ENCODE measurements at regions not wholly inside any gene's neighbourhood (a gene's known extent, or its start where the extent isn't known, plus 50 kb on each side); places are given as distances from the start of the nearest gene placed in this dataset.
A peak's percentile ranks its signal among the peaks of the same experiment; 100 is the strongest.
"Not testable (repeated sequence)": the region's sequence is repeated elsewhere in the genome, so short reads cannot be mapped to it uniquely, and the experiment has no call there.

GRCh38 chr2:136342138-136342537 lies 224.2 kb upstream of the CXCR4 start:
- peaks cover 0 to 2% (median 0%) of the 10 kb centered on the region in 3 donors for H3K4me1 Mint-ChIP-seq
- no peaks in the 10 kb centered on the region for H3K36me3 Mint-ChIP-seq
- peak overlapping the region in 1 of 3 donors; percentile 25 for H3K27ac Mint-ChIP-seq
- H3K27me3 Mint-ChIP-seq, result no peaks in the 10 kb centered on the region
- H3K4me3 Mint-ChIP-seq, result no peak overlapping the region
- H3K9me3 Mint-ChIP-seq, result peaks cover 0 to 9% (median 3%) of the 10 kb centered on the region in 3 donors

GRCh38 chr2:136334967-136335366 lies 217.0 kb upstream of the CXCR4 start:
- Mint-ChIP-seq H3K4me1 (peaks cover 0 to 2% (median 0%) of the 10 kb centered on the region in 3 donors), H3K4me3 (no peak overlapping the region), H3K27me3 (peaks cover 3% of the 10 kb centered on the region), H3K9me3 (peaks cover 1 to 9% (median 3%) of the 10 kb centered on the region in 3 donors), H3K36me3 (peaks cover 5% of the 10 kb centered on the region), H3K27ac (no peak overlapping the region)

DNA sequence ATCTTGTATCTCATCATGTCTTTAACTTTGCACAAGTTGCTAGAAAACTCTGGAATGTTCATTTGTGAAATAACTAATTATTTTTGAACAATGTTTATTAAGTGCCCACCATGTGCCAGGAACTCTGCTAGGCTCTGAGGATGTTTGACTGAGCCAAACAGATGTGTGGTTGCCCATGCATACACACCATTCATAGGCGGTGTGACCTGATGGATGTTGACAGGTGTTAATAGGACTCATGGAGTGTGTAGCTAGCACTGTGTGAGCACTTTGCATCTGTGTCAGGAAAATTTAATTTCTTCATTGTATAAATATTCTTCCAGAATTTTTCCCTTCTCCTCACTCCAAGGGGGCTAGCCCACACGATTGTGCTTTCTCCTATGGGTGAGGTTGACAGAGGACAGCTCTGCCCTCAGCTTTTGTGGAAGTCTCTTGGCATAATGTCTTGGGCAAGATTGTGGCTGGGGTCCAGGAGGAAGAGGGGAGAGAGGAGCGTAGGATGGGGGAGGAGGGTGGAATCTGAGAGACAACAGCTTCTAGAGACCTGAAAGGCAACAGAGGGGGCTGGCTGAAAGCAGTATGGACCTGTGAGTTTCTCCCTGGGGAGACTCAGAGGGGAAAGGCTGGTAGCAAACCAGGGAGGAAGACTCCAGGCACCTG lies 214.6 kb upstream of the CXCR4 start:
- H3K27ac Mint-ChIP-seq, result peak overlapping the region in 1 of 3 donors; percentile 32
- H3K9me3 Mint-ChIP-seq, result peaks cover 0 to 1% (median 0%) of the 10 kb centered on the region in 3 donors
- H3K4me1 Mint-ChIP-seq, result peaks cover 4 to 11% (median 6%) of the 10 kb centered on the region in 3 donors
- H3K4me3 Mint-ChIP-seq, result no peak overlapping the region
- H3K27me3 Mint-ChIP-seq, result peaks cover 3% of the 10 kb centered on the region
- H3K36me3 Mint-ChIP-seq, result peaks cover 5% of the 10 kb centered on the region

GRCh38 chr2:136331226-136331625 lies 213.3 kb upstream of the CXCR4 start:
- Mint-ChIP-seq H3K36me3 (peaks cover 5% of the 10 kb centered on the region), H3K4me1 (peaks cover 14 to 20% (median 18%) of the 10 kb centered on the region in 3 donors), H3K27ac (no peak overlapping the region), H3K4me3 (no peak overlapping the region), H3K27me3 (peaks cover 3% of the 10 kb centered on the region), H3K9me3 (peaks cover 0 to 1% (median 0%) of the 10 kb centered on the region in 3 donors)

DNA sequence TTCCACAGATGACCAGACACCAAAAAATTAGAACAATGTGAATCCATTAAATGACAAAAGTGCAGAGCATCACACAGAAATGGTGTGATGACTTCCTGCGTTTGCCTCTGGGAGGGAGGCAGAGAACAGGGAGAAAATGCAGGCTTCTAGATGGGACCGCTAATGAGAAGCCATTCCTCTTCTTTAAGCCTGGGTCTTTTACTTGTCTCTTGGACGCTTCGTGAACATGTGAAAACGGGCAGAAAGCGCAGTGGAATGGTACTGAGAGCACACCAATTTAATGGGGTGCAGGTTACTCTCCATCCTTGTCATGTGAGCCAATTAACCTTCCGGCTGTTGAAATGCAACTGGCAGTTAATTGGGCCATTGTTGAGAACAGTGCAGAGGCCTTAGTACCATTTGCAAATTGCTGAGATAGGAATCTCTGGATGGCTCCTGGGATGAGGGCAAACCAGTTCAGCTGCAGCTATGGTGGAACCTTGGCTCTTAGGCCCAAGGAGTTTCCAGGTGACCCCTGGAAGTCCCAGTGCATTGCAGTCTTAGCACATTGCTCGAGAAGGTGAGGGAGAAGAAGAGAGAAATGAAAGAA lies 210.4 kb upstream of the CXCR4 start:
- Mint-ChIP-seq H3K4me1 (peaks cover 38 to 47% (median 43%) of the 10 kb centered on the region in 3 donors), H3K27me3 (peaks cover 3% of the 10 kb centered on the region), H3K36me3 (peaks cover 5% of the 10 kb centered on the region), H3K4me3 (peak overlapping the region in 1 of 4 donors; percentile 94), H3K27ac (peak overlapping the region in 1 of 3 donors; percentile 93), H3K9me3 (peaks cover 0 to 1% (median 0%) of the 10 kb centered on the region in 3 donors)

- H3K36me3 Mint-ChIP-seq, result peaks cover 5% of the 10 kb centered on the region
- peaks cover 0 to 1% (median 0%) of the 10 kb centered on the region in 3 donors for H3K9me3 Mint-ChIP-seq
- H3K4me3 Mint-ChIP-seq, result peak overlapping the region; percentile 33 to 94 (median 82)
- H3K27ac Mint-ChIP-seq, result peak overlapping the region; percentile 61 to 95 (median 93)
- no peaks in the 10 kb centered on the region for H3K27me3 Mint-ChIP-seq
- H3K4me1 Mint-ChIP-seq, result peaks cover 39 to 51% (median 47%) of the 10 kb centered on the region in 3 donors
Measured at GRCh38 chr2:136327162-136327852, 209.4 kb upstream of the CXCR4 start.

GRCh38 chr2:136325844-136326331 lies 207.9 kb upstream of the CXCR4 start:
- H3K27me3 Mint-ChIP-seq, result no peaks in the 10 kb centered on the region
- H3K27ac Mint-ChIP-seq, result peak overlapping the region; percentile 18 to 97 (median 33)
- peaks cover 40 to 53% (median 48%) of the 10 kb centered on the region in 3 donors for H3K4me1 Mint-ChIP-seq
- peaks cover 1% of the 10 kb centered on the region for H3K36me3 Mint-ChIP-seq
- no peaks in the 10 kb centered on the region for H3K9me3 Mint-ChIP-seq
- peak overlapping the region in 3 of 4 donors; percentile 1 to 90 (median 72) for H3K4me3 Mint-ChIP-seq

GRCh38 chr2:136324966-136325365 lies 207.0 kb upstream of the CXCR4 start:
- Mint-ChIP-seq H3K27ac (peak overlapping the region in 2 of 3 donors; percentile 18 to 97), H3K27me3 (no peaks in the 10 kb centered on the region), H3K36me3 (no peaks in the 10 kb centered on the region), H3K9me3 (no peaks in the 10 kb centered on the region), H3K4me1 (peaks cover 40 to 53% (median 48%) of the 10 kb centered on the region in 3 donors), H3K4me3 (peak overlapping the region; percentile 1 to 90 (median 65))

DNA sequence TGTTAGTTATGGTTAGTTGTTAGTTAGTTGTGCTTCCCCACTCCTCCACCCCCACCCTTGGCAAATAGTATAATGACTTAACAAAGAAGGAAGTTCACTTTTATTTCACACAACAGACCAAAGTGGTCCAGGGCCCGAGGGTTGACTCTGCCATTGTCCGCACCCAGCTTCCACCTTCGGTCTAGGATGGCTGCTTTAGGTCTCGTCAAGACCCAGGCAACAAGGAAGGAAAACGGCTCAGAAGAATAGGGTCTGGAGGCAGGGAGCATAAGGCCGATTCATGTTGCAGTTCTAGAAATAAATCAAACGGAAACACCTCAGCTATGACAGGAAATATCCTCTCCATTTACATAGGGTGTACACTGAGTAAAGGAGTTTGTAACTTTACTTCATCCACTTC lies 206.0 kb upstream of the CXCR4 start:
- H3K27me3 Mint-ChIP-seq, result no peaks in the 10 kb centered on the region
- no peaks in the 10 kb centered on the region for H3K36me3 Mint-ChIP-seq
- H3K4me3 Mint-ChIP-seq, result peak overlapping the region; percentile 11 to 90 (median 65)
- peak overlapping the region in 2 of 3 donors; percentile 47 to 89 for H3K27ac Mint-ChIP-seq
- H3K4me1 Mint-ChIP-seq, result peaks cover 44 to 57% (median 48%) of the 10 kb centered on the region in 3 donors
- no peaks in the 10 kb centered on the region for H3K9me3 Mint-ChIP-seq

GRCh38 chr2:136323195-136323594 lies 205.2 kb upstream of the CXCR4 start:
- Mint-ChIP-seq H3K27me3 (no peaks in the 10 kb centered on the region), H3K36me3 (no peaks in the 10 kb centered on the region), H3K4me1 (peaks cover 44 to 53% (median 49%) of the 10 kb centered on the region in 3 donors), H3K27ac (peak overlapping the region in 1 of 3 donors; percentile 90), H3K9me3 (no peaks in the 10 kb centered on the region), H3K4me3 (peak overlapping the region in 1 of 4 donors; percentile 43)

DNA sequence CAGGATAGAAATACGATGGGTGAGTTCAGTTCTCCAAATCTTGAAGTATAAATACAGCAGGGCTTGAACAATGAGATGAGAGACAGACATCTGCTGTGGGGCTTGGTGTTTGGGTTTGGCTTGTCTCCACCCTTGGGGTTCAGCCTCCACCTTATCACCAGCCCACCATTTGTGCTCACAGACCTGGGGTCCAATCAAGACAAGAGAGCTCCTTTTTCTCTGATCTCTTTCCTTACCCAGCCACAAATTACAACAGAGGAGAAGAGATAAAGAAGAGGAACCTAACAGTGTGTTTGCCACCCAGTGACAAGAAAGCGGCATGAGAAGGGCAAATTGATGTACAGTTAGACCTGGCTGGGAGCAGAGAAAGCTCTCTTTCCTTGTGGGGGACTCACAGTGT lies 204.5 kb upstream of the CXCR4 start:
- Mint-ChIP-seq H3K4me3 (no peak overlapping the region), H3K9me3 (no peaks in the 10 kb centered on the region), H3K27me3 (no peaks in the 10 kb centered on the region), H3K27ac (peak overlapping the region in 2 of 3 donors; percentile 36 to 90), H3K36me3 (no peaks in the 10 kb centered on the region), H3K4me1 (peaks cover 41 to 45% (median 44%) of the 10 kb centered on the region in 3 donors)

DNA sequence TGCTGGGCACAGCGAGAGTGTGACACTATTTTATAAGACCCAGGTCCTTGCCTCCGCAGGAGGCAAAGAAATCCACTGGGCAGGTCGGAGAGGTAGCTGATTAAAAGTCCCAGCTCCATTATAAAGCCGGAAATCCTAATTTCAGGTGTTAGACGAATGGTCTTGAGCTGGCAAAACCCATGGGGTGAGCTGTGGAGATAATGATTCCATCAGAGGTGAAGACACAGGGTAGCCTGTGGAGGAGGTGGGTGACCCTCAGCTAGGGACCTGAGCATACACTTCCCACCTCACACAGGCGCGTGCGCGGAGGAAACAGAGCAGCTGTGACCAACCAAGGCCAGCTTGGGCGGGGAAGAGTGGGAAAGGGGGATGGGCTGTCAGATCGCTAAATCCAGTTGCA lies 201.7 kb upstream of the CXCR4 start:
- no peaks in the 10 kb centered on the region for H3K9me3 Mint-ChIP-seq
- no peaks in the 10 kb centered on the region for H3K36me3 Mint-ChIP-seq
- H3K27me3 Mint-ChIP-seq, result no peaks in the 10 kb centered on the region
- H3K4me3 Mint-ChIP-seq, result no peak overlapping the region
- peaks cover 16 to 22% (median 18%) of the 10 kb centered on the region in 3 donors for H3K4me1 Mint-ChIP-seq
- no peak overlapping the region for H3K27ac Mint-ChIP-seq

GRCh38 chr2:136319237-136319636 lies 201.3 kb upstream of the CXCR4 start:
- H3K4me1 Mint-ChIP-seq, result peaks cover 12 to 18% (median 14%) of the 10 kb centered on the region in 3 donors
- H3K27ac Mint-ChIP-seq, result no peak overlapping the region
- no peaks in the 10 kb centered on the region for H3K36me3 Mint-ChIP-seq
- no peaks in the 10 kb centered on the region for H3K27me3 Mint-ChIP-seq
- no peaks in the 10 kb centered on the region for H3K9me3 Mint-ChIP-seq
- H3K4me3 Mint-ChIP-seq, result peak overlapping the region in 1 of 4 donors; percentile 58

DNA sequence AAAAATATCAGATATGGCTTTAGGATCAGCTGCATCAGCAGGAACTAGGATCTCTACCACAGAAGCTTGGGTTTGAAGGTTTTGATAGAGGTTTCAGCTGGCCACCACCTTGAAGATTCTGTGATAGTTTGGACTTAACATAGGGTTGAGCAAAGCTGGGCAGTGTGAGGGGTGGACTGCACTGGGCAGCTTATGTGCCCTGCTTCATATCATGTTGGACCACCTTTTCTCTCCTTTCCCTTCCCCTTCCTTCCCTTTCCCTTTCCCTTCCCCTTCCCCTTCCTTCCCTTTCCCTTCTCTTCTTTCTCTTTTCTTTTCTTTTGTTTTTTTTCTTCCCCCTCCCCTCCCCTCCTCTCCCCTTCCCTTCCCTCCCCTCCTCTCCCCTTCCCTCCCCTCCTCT lies 196.3 kb upstream of the CXCR4 start:
- Mint-ChIP-seq H3K4me1 (peaks cover 14 to 19% (median 18%) of the 10 kb centered on the region in 3 donors), H3K36me3 (no peaks in the 10 kb centered on the region), H3K27ac (no peak overlapping the region), H3K9me3 (no peaks in the 10 kb centered on the region), H3K4me3 (no peak overlapping the region), H3K27me3 (peaks cover 12% of the 10 kb centered on the region)

- not testable (repeated sequence) for H3K9me3 Mint-ChIP-seq, H3K36me3 Mint-ChIP-seq, H3K4me3 Mint-ChIP-seq, H3K27ac Mint-ChIP-seq
- peaks cover 13 to 17% (median 14%) of the 10 kb centered on the region in 3 donors for H3K4me1 Mint-ChIP-seq
- H3K27me3 Mint-ChIP-seq, result peaks cover 15% of the 10 kb centered on the region
Measured at GRCh38 chr2:136312568-136312967, 194.6 kb upstream of the CXCR4 start.

All from IgD-negative memory B cell (primary cell).